Astrocyte (in vitro differentiated cells and primary cell): ENCODE measurements at regions not wholly inside any gene's neighbourhood (a gene's known extent, or its start where the extent isn't known, plus 50 kb on each side); places are given as distances from the start of the nearest gene placed in this dataset.

ENCODE experiments used
- EZH2 ChIP-seq: IDR thresholded peaks from 2 replicates; pipeline ENCODE4 v1.6.1; 2012; ENCODE audit warnings: mild to moderate bottlenecking, low read length, inconsistent platforms; ENCODE audit not compliant: insufficient read depth
- TF ChIP-seq, protein P1 (sequence below): IDR thresholded peaks from 2 replicates; pipeline ENCODE4 v1.5.1; 2011; ENCODE audit warnings: low read depth, mild to moderate bottlenecking, inconsistent platforms, low read length, moderate library complexity; ENCODE audit not compliant: insufficient read depth

- TF ChIP-seq, protein P1, sequence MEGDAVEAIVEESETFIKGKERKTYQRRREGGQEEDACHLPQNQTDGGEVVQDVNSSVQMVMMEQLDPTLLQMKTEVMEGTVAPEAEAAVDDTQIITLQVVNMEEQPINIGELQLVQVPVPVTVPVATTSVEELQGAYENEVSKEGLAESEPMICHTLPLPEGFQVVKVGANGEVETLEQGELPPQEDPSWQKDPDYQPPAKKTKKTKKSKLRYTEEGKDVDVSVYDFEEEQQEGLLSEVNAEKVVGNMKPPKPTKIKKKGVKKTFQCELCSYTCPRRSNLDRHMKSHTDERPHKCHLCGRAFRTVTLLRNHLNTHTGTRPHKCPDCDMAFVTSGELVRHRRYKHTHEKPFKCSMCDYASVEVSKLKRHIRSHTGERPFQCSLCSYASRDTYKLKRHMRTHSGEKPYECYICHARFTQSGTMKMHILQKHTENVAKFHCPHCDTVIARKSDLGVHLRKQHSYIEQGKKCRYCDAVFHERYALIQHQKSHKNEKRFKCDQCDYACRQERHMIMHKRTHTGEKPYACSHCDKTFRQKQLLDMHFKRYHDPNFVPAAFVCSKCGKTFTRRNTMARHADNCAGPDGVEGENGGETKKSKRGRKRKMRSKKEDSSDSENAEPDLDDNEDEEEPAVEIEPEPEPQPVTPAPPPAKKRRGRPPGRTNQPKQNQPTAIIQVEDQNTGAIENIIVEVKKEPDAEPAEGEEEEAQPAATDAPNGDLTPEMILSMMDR, result no peak
- no peak for TF ChIP-seq EZH2
These were observed 72.5 kb upstream of the SHISAL1 start for GRCh38 chr22:44385296-44385610.
